ENCODE measurements at regions not wholly inside any gene's neighbourhood (a gene's known extent, or its start where the extent isn't known, plus 50 kb on each side); places are given as distances from the start of the nearest gene placed in this dataset.

GRCh38 chr5:58383448-58383847 is 76.4 kb downstream of the PLK2 start:
- TF ChIP-seq CTCF (conservative IDR thresholded peaks at IDR 0.05; ENCODE audit: low read depth, low read length) (no peak), EZH2phosphoT487 (IDR thresholded peaks at IDR 0.05; ENCODE audit: borderline replicate concordance, low read length) (no peak), EZH2 (IDR thresholded peaks at IDR 0.05; ENCODE audit: low read length, unreplicated experiment) (no peak)

Measured in PC-3 (cell line).